ENCODE measurements at regions not wholly inside any gene's neighbourhood (a gene's known extent, or its start where the extent isn't known, plus 50 kb on each side); places are given as distances from the start of the nearest gene placed in this dataset.
"Not testable (repeated sequence)": the region's sequence is repeated elsewhere in the genome, so short reads cannot be mapped to it uniquely, and the experiment has no call there.

DNA sequence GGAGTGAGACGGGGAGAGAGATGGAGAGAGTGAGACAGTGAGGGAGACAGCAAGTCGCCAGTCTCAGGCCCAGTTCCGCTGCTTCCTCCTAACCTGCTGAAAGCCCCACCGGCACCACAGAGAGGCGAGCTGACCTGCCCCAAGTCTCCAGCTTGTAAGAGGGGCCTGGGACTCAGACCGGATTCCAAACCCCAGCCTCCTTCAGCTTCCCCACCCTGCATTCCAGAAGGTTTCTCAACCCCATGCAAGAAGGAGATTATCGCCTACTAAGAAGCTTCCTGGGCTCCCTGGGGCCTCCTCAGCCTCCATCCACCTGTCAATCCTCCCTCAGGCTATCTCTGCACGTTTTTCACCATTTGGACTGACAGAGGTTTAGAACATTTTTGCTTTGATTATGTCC lies 173.1 kb upstream of the RAB6C start:
- Histone ChIP-seq H3K4me1 (ENCODE audit: insufficient read depth, low read length) (no peaks in the 10 kb centered on the region), H3K4me3 (ENCODE audit: low read length) (no peak overlapping the region), H3K27ac (ENCODE audit: low read depth in 1 of 2, low read length in 2 of 2) (no peak overlapping the region), H3K9me3 (ENCODE audit: control insufficient read depth in 1 of 2, insufficient read depth in 1 of 2, low read length in 2 of 2) (no peaks in the 10 kb centered on the region), H3K36me3 (ENCODE audit: insufficient read depth, low read length) (no peaks in the 10 kb centered on the region), H3K27me3 (ENCODE audit: control insufficient read depth in 1 of 2, insufficient read depth in 2 of 2, low read length in 2 of 2) (no peaks in the 10 kb centered on the region)
- no peaks in the 10 kb centered on the region for H3K36me3 Mint-ChIP-seq (ENCODE audit: low read depth)
- no peaks in the 10 kb centered on the region for H3K9me3 Mint-ChIP-seq
- DNase-seq (no peak), ATAC-seq (ENCODE audit: poor library complexity) (no peak)
- no peak overlapping the region for H3K4me3 Mint-ChIP-seq
- no peak overlapping the region for H3K27ac Mint-ChIP-seq
- H3K4me1 Mint-ChIP-seq (ENCODE audit: low read depth), result no peaks in the 10 kb centered on the region
- intact Hi-C loops (cut with DNase I, micrococcal nuclease), result no loop called here
- ChIA-PET CTCF (no interaction called here), POLR2A (no interaction called here)
- H3K27me3 Mint-ChIP-seq, result peaks cover 3% of the 10 kb centered on the region
- TF ChIP-seq, protein P1, sequence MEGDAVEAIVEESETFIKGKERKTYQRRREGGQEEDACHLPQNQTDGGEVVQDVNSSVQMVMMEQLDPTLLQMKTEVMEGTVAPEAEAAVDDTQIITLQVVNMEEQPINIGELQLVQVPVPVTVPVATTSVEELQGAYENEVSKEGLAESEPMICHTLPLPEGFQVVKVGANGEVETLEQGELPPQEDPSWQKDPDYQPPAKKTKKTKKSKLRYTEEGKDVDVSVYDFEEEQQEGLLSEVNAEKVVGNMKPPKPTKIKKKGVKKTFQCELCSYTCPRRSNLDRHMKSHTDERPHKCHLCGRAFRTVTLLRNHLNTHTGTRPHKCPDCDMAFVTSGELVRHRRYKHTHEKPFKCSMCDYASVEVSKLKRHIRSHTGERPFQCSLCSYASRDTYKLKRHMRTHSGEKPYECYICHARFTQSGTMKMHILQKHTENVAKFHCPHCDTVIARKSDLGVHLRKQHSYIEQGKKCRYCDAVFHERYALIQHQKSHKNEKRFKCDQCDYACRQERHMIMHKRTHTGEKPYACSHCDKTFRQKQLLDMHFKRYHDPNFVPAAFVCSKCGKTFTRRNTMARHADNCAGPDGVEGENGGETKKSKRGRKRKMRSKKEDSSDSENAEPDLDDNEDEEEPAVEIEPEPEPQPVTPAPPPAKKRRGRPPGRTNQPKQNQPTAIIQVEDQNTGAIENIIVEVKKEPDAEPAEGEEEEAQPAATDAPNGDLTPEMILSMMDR (IDR thresholded peaks at IDR 0.05), result no peak

DNA sequence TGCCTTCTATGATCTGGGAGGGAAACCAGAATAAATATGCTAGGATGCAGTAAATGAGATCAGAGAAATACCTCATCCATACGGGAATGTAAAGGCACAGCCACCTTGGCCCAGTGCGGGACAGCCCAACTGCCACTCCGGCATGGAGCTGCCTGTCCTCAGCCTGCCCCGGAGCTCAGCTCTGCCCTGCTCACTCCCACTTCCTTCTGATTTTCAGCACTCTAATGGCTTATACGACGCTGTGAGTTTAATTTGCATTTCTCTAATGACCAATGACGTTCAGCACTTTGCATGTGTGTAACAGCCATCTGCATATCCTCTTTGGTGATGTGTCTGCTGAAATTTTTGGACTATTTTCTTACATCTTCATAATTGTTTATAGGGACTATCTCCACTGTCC lies 172.5 kb upstream of the RAB6C start:
- Mint-ChIP-seq H3K4me3 (no peak overlapping the region), H3K36me3 (ENCODE audit: low read depth) (no peaks in the 10 kb centered on the region), H3K27ac (no peak overlapping the region), H3K4me1 (ENCODE audit: low read depth) (no peaks in the 10 kb centered on the region), H3K27me3 (peaks cover 8% of the 10 kb centered on the region), H3K9me3 (no peaks in the 10 kb centered on the region)
- DNase-seq (no peak), ATAC-seq (ENCODE audit: poor library complexity) (no peak)
- CTCF ChIA-PET, result no interaction called here
- no peaks in the 10 kb centered on the region for H3K9me3 ChIP-seq (ENCODE audit: control insufficient read depth in 1 of 2, insufficient read depth in 1 of 2, low read length in 2 of 2)
- intact Hi-C loops (cut with DNase I, micrococcal nuclease), result no loop called here
- H3K36me3 ChIP-seq (ENCODE audit: insufficient read depth, low read length), result no peaks in the 10 kb centered on the region
- POLR2A ChIA-PET, result no interaction called here
- H3K27ac ChIP-seq (ENCODE audit: low read depth in 1 of 2, low read length in 2 of 2), result no peak overlapping the region
- H3K4me3 ChIP-seq (ENCODE audit: low read length), result no peak overlapping the region
- H3K27me3 ChIP-seq (ENCODE audit: control insufficient read depth in 1 of 2, insufficient read depth in 2 of 2, low read length in 2 of 2), result no peaks in the 10 kb centered on the region
- TF ChIP-seq, protein P1 (IDR thresholded peaks at IDR 0.05), result no peak
- H3K4me1 ChIP-seq (ENCODE audit: insufficient read depth, low read length), result no peaks in the 10 kb centered on the region

GRCh38 chr2:129807642-129808338 lies 171.7 kb upstream of the RAB6C start:
- H3K4me1 ChIP-seq (ENCODE audit: insufficient read depth, low read length); H3K27ac Mint-ChIP-seq; H3K27me3 ChIP-seq (ENCODE audit: control insufficient read depth in 1 of 2, insufficient read depth in 2 of 2, low read length in 2 of 2); CTCF ChIA-PET; H3K4me1 Mint-ChIP-seq (ENCODE audit: low read depth); H3K27ac ChIP-seq (ENCODE audit: low read depth in 1 of 2, low read length in 2 of 2); H3K27me3 Mint-ChIP-seq; POLR2A ChIA-PET; H3K9me3 Mint-ChIP-seq; ATAC-seq (ENCODE audit: poor library complexity); DNase-seq; H3K36me3 Mint-ChIP-seq (ENCODE audit: low read depth); H3K4me3 Mint-ChIP-seq; H3K9me3 ChIP-seq (ENCODE audit: control insufficient read depth in 1 of 2, insufficient read depth in 1 of 2, low read length in 2 of 2); H3K4me3 ChIP-seq (ENCODE audit: low read length); intact Hi-C loops (cut with DNase I, micrococcal nuclease); H3K36me3 ChIP-seq (ENCODE audit: insufficient read depth, low read length): not testable (repeated sequence)

GRCh38 chr2:129810521-129810920 lies 168.9 kb upstream of the RAB6C start:
- Histone ChIP-seq H3K4me3 (ENCODE audit: low read length) (no peak overlapping the region), H3K9me3 (ENCODE audit: control insufficient read depth in 1 of 2, insufficient read depth in 1 of 2, low read length in 2 of 2) (peaks cover 2 to 4% of the 10 kb centered on the region in 2 experiments), H3K36me3 (ENCODE audit: insufficient read depth, low read length) (no peaks in the 10 kb centered on the region), H3K27me3 (ENCODE audit: control insufficient read depth in 1 of 2, insufficient read depth in 2 of 2, low read length in 2 of 2) (no peaks in the 10 kb centered on the region), H3K27ac (ENCODE audit: low read depth in 1 of 2, low read length in 2 of 2) (no peak overlapping the region), H3K4me1 (ENCODE audit: insufficient read depth, low read length) (no peaks in the 10 kb centered on the region)
- DNase-seq, result no peak
- ChIA-PET CTCF (no interaction called here), POLR2A (no interaction called here)
- intact Hi-C loops (cut with DNase I, micrococcal nuclease), result no loop called here
- H3K27ac Mint-ChIP-seq, result no peak overlapping the region
- ATAC-seq (ENCODE audit: poor library complexity), result no peak
- TF ChIP-seq, protein P1 (IDR thresholded peaks at IDR 0.05), result no peak
- H3K36me3 Mint-ChIP-seq (ENCODE audit: low read depth), result peaks cover 4% of the 10 kb centered on the region
- H3K27me3 Mint-ChIP-seq, result peaks cover 8% of the 10 kb centered on the region
- no peaks in the 10 kb centered on the region for H3K4me1 Mint-ChIP-seq (ENCODE audit: low read depth)
- peaks cover 5% of the 10 kb centered on the region for H3K9me3 Mint-ChIP-seq
- H3K4me3 Mint-ChIP-seq, result no peak overlapping the region

Measured in CD4-positive, alpha-beta T cell (primary cell).